B cell (primary cell): ENCODE measurements at regions not wholly inside any gene's neighbourhood (a gene's known extent, or its start where the extent isn't known, plus 50 kb on each side); places are given as distances from the start of the nearest gene placed in this dataset.

Experiments
- ATAC-seq: fragments of 200-7000 bp; cut with Tn5 transposase; one replicate; pipeline ENCODE4 v1.10.0; 2021; ENCODE audit warnings: low read depth, mild to moderate bottlenecking, moderate number of reproducible peaks, moderate library complexity
- CTCF ChIA-PET: fragments of 350-600 bp; sonication (Branson Sonifier 250); formaldehyde crosslinking; loops from one replicate; lab custom pipeline; 2021; ENCODE audit warnings: antibody characterized with exemption, inconsistent platforms; lab: Charles Lee
- POLR2A ChIA-PET: fragments of 350-600 bp; sonication (Branson Sonifier 250); formaldehyde crosslinking; loops from one replicate; lab custom pipeline; 2021; ENCODE audit warnings: antibody characterized with exemption; lab: Charles Lee
- DNase-seq: peaks from one replicate; pipeline ENCODE4 v3.0.0; 2013
- H2AFZ ChIP-seq: 2 replicates; pipeline ENCODE4 v1.6.1; 2012; ENCODE audit warnings: mild to moderate bottlenecking, low read depth, low read length; ENCODE audit not compliant: insufficient read depth, poor library complexity, severe bottlenecking
- H3K27ac ChIP-seq, 2 donors: 1 replicate in 1 of 2; 2 replicates in 1 of 2; pipeline ENCODE4 v1.5.1; 2012 to 2013; ENCODE audit warnings: low read length in 2 of 2, mild to moderate bottlenecking in 2 of 2, moderate library complexity in 1 of 2
- H3K27me3 ChIP-seq, 4 experiments: fragments of 200-600 bp in 1 of 4; sonication (generic) in 1 of 4; replicated peaks in 1 of 4; 1 replicate in 2 of 4; 2 replicates in 2 of 4; pipeline versions ENCODE4 v1.6.1 to v1.7.0; 2013 to 2016; ENCODE audit warnings: low read length in 3 of 4, mild to moderate bottlenecking in 2 of 4, mixed read lengths in 1 of 4, moderate library complexity in 1 of 4; ENCODE audit not compliant: insufficient read depth in 4 of 4, control insufficient read depth in 3 of 4; ENCODE audit errors: control extremely low read depth in 1 of 4
- H3K36me3 ChIP-seq, 2 experiments: replicated peaks in 1 of 2; 1 replicate in 1 of 2; 2 replicates in 1 of 2; pipeline versions ENCODE4 v1.6.1 to v1.7.1; 2013; ENCODE audit warnings: low read length in 1 of 2; ENCODE audit not compliant: insufficient read depth in 2 of 2, control insufficient read depth in 1 of 2; ENCODE audit errors: control extremely low read depth in 1 of 2, extremely low read depth in 1 of 2
- H3K4me1 ChIP-seq, 2 donors: fragments of 200-600 bp in 1 of 2; sonication (generic) in 1 of 2; 1 replicate in 1 of 2; 2 replicates in 1 of 2; pipeline versions ENCODE4 v1.5.1 to v1.6.1; 2013 to 2017; ENCODE audit warnings: low read length in 2 of 2; ENCODE audit not compliant: control insufficient read depth in 2 of 2, insufficient read depth in 2 of 2
- H3K4me2 ChIP-seq: replicated peaks from 2 replicates; pipeline ENCODE3; 2012; ENCODE audit warnings: mild to moderate bottlenecking, low read depth, low read length; ENCODE audit not compliant: poor library complexity, severe bottlenecking
- H3K4me3 ChIP-seq, 5 experiments: fragments of 200-600 bp in 1 of 5; sonication (generic) in 1 of 5; 1 replicate in 3 of 5; 2 replicates in 2 of 5; pipeline versions ENCODE4 v1.5.1 to v1.7.0; 2011 to 2016; ENCODE audit warnings: low read length in 4 of 5, mild to moderate bottlenecking in 4 of 5, low read depth in 2 of 5, control low read depth in 1 of 5, moderate library complexity in 1 of 5; ENCODE audit not compliant: insufficient read depth in 1 of 5; ENCODE audit errors: control extremely low read depth in 1 of 5, extremely low read depth in 1 of 5
- H3K79me2 ChIP-seq: fragments of 200-600 bp; sonication (generic); one replicate; pipeline ENCODE4 v1.6.0; 2016; ENCODE audit warnings: low read length; ENCODE audit not compliant: control insufficient read depth, insufficient read depth
- H3K9ac ChIP-seq: fragments of 200-600 bp; sonication (generic); 2 replicates; pipeline ENCODE4 v1.6.1; 2017; ENCODE audit warnings: mild to moderate bottlenecking, low read length, moderate library complexity
- H3K9me3 ChIP-seq, 3 donors: one replicate each; pipeline versions ENCODE4 v1.6.1 to v1.7.1; 2013; ENCODE audit warnings: low read length in 2 of 3; ENCODE audit not compliant: control insufficient read depth in 2 of 3, insufficient read depth in 1 of 3; ENCODE audit errors: control extremely low read depth in 1 of 3
- H4K20me1 ChIP-seq: 2 replicates; pipeline ENCODE4 v1.6.0; 2012; ENCODE audit warnings: mild to moderate bottlenecking, low read length; ENCODE audit not compliant: insufficient read depth, control insufficient read depth, poor library complexity, severe bottlenecking
- H3K27ac Mint-ChIP-seq: one replicate; pipeline ENCODE4 v1.8.0; 2021; ENCODE audit warnings: mixed read lengths
- H3K27me3 Mint-ChIP-seq: one replicate; pipeline ENCODE4 v1.8.0; 2021; ENCODE audit warnings: mixed read lengths
- H3K4me1 Mint-ChIP-seq: one replicate; pipeline ENCODE4 v1.8.0; 2021; ENCODE audit warnings: mixed read lengths
- H3K4me3 Mint-ChIP-seq: one replicate; pipeline ENCODE4 v1.8.0; 2021; ENCODE audit warnings: mixed read lengths
- H3K9me3 Mint-ChIP-seq: one replicate; pipeline ENCODE4 v1.8.0; 2022; ENCODE audit warnings: mixed read lengths; ENCODE audit not compliant: insufficient read depth
- EZH2 ChIP-seq: IDR thresholded peaks from 2 replicates; pipeline ENCODE4 v1.6.1; 2012; ENCODE audit warnings: borderline replicate concordance, low read depth, mild to moderate bottlenecking, moderate library complexity, low read length; ENCODE audit not compliant: insufficient read depth, poor library complexity, severe bottlenecking
- WGBS: methylation state at CpG from one replicate; pipeline ENCODE4 v1.1.5; 2013; ENCODE audit warnings: missing lambda C conversion rate; ENCODE audit not compliant: insufficient coverage; 5-methylcytosine and 5-hydroxymethylcytosine counted together
- intact Hi-C: fragments of 100-400 bp; cut with micrococcal nuclease; formaldehyde crosslinking; loops from one replicate; pipeline ENCODE4 v1.10.0; 2022
- TF ChIP-seq, protein P1 (sequence below): fragments of 200-600 bp; IDR thresholded peaks from one replicate; pipeline ENCODE4 v1.8.0; 2022; ENCODE audit warnings: antibody characterized with exemption, mild to moderate bottlenecking

DNA sequence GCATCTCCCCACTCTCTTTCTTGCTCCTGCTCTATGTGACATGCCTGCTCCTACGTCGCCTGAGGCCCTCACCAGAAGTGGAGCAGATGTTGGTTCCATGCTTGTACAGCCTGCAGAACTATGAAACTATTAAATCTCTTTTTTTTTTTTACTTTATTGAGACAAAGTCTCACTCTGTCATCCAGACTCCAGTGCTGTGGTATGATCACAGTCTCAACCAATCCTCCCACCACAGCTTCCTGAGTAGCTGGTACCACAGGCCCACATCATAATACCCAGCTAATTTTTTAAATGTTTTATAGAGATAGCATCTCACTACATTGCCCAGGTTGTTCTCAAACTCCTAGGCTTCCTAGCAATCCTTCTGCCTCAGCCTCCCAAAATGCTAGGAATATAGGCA lies 1067.7 kb downstream of the PCDH9 start:
- TF ChIP-seq, protein P1, sequence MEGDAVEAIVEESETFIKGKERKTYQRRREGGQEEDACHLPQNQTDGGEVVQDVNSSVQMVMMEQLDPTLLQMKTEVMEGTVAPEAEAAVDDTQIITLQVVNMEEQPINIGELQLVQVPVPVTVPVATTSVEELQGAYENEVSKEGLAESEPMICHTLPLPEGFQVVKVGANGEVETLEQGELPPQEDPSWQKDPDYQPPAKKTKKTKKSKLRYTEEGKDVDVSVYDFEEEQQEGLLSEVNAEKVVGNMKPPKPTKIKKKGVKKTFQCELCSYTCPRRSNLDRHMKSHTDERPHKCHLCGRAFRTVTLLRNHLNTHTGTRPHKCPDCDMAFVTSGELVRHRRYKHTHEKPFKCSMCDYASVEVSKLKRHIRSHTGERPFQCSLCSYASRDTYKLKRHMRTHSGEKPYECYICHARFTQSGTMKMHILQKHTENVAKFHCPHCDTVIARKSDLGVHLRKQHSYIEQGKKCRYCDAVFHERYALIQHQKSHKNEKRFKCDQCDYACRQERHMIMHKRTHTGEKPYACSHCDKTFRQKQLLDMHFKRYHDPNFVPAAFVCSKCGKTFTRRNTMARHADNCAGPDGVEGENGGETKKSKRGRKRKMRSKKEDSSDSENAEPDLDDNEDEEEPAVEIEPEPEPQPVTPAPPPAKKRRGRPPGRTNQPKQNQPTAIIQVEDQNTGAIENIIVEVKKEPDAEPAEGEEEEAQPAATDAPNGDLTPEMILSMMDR: no peak
- no peak for TF ChIP-seq EZH2
- intact Hi-C loops: no loop called here
- H3K36me3 ChIP-seq: no peaks in the 10 kb centered on the region
- H3K4me1 ChIP-seq: peaks cover 0 to 2% of the 10 kb centered on the region in 2 donors
- H3K9ac ChIP-seq: no peak overlapping the region
- H3K27ac ChIP-seq: no peak overlapping the region
- H3K27me3 ChIP-seq: no peaks in the 10 kb centered on the region
- no peak overlapping the region for H2AFZ ChIP-seq
- POLR2A ChIA-PET: no interaction called here
- no peak overlapping the region for H3K27ac Mint-ChIP-seq
- H3K9me3 ChIP-seq: peaks cover 0 to 1% (median 0%) of the 10 kb centered on the region in 3 donors
- no peaks in the 10 kb centered on the region for H3K9me3 Mint-ChIP-seq
- H3K4me1 Mint-ChIP-seq: no peaks in the 10 kb centered on the region
- no peaks in the 10 kb centered on the region for H4K20me1 ChIP-seq
- CTCF ChIA-PET: no interaction called here
- H3K4me3 ChIP-seq: no peak overlapping the region
- 88% methylated on average over 2 of the region's 2 CpGs for WGBS
- no peaks in the 10 kb centered on the region for H3K79me2 ChIP-seq
- H3K4me3 Mint-ChIP-seq: no peak overlapping the region
- ATAC-seq (no peak), DNase-seq (no peak)
- no peak overlapping the region for H3K4me2 ChIP-seq
- no peaks in the 10 kb centered on the region for H3K27me3 Mint-ChIP-seq

DNA sequence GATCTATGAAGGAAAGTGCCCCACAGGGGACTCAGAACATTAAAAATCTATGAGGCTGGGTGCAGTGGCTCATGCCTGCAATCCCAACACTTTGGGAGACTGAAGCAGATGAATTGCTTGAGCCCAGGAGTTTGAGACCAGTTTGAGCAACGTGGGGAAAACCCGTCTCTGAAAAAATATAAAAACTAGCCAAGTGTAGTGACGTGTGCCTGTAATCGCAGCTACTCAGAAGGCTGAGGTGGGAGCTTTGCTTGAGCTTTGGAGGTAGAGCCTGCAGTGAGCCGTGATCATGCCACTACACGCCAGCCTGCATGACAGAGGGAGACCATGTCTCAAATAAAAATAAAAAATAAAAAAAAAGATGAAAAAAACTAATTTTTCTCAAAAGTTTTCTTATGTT lies 1070.6 kb downstream of the PCDH9 start:
- intact Hi-C loops: no loop called here
- Histone ChIP-seq H3K4me1 (peaks cover 0 to 2% of the 10 kb centered on the region in 2 donors), H3K36me3 (no peaks in the 10 kb centered on the region), H4K20me1 (no peaks in the 10 kb centered on the region), H3K79me2 (no peaks in the 10 kb centered on the region), H3K9me3 (peaks cover 0 to 1% (median 0%) of the 10 kb centered on the region in 3 donors), H3K27me3 (no peaks in the 10 kb centered on the region), H3K9ac (no peak overlapping the region), H3K4me2 (no peak overlapping the region), H3K27ac (no peak overlapping the region), H2AFZ (no peak overlapping the region), H3K4me3 (no peak overlapping the region)
- DNase-seq (peak; percentile 5), ATAC-seq (no peak)
- H3K27me3 Mint-ChIP-seq: no peaks in the 10 kb centered on the region
- H3K9me3 Mint-ChIP-seq: no peaks in the 10 kb centered on the region
- H3K4me1 Mint-ChIP-seq: no peaks in the 10 kb centered on the region
- WGBS: 50% methylated on average over 4 of the region's 6 CpGs
- ChIA-PET POLR2A (no interaction called here), CTCF (no interaction called here)
- TF ChIP-seq, protein P1: no peak
- no peak for TF ChIP-seq EZH2
- no peak overlapping the region for H3K4me3 Mint-ChIP-seq
- H3K27ac Mint-ChIP-seq: no peak overlapping the region
